DND-41 (cell line): ENCODE measurements at regions not wholly inside any gene's neighbourhood (a gene's known extent, or its start where the extent isn't known, plus 50 kb on each side); places are given as distances from the start of the nearest gene placed in this dataset.

Source experiments
- EZH2 ChIP-seq: IDR thresholded peaks from 3 replicates; pipeline ENCODE4 v1.6.1; 2012; ENCODE audit warnings: borderline replicate concordance, low read depth, mild to moderate bottlenecking, moderate library complexity, low read length, inconsistent platforms; ENCODE audit not compliant: severe bottlenecking
- TF ChIP-seq, protein P1 (sequence below): IDR thresholded peaks from 2 replicates; pipeline ENCODE4 v1.5.1; 2012; ENCODE audit warnings: borderline replicate concordance, low read length, moderate library complexity, mild to moderate bottlenecking; ENCODE audit not compliant: poor library complexity, severe bottlenecking; ENCODE audit errors: extremely low read depth

DNA sequence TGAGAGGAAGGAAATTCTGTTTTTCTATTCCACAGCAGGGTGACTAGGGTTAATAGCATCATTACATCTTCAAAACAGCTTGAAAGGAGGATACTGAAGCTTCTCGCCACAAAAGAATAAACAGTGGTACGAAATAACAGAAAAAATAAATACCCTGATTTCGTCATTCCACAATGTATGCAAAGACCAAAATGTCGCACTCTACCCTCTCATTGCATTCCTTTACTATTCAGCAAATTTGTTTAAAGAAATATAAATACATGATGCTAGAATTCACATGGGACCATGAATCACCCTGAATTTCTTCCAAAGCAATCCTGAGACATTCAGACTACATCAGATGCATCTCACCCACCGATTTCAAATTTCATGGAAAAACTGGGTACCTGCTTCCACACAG, 112.3 kb upstream of the TOP3B start:
- TF ChIP-seq, protein P1, sequence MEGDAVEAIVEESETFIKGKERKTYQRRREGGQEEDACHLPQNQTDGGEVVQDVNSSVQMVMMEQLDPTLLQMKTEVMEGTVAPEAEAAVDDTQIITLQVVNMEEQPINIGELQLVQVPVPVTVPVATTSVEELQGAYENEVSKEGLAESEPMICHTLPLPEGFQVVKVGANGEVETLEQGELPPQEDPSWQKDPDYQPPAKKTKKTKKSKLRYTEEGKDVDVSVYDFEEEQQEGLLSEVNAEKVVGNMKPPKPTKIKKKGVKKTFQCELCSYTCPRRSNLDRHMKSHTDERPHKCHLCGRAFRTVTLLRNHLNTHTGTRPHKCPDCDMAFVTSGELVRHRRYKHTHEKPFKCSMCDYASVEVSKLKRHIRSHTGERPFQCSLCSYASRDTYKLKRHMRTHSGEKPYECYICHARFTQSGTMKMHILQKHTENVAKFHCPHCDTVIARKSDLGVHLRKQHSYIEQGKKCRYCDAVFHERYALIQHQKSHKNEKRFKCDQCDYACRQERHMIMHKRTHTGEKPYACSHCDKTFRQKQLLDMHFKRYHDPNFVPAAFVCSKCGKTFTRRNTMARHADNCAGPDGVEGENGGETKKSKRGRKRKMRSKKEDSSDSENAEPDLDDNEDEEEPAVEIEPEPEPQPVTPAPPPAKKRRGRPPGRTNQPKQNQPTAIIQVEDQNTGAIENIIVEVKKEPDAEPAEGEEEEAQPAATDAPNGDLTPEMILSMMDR, result no peak
- no peak for TF ChIP-seq EZH2
